Ovary (tissue), 7 donors: ENCODE measurements at regions not wholly inside any gene's neighbourhood (a gene's known extent, or its start where the extent isn't known, plus 50 kb on each side); places are given as distances from the start of the nearest gene placed in this dataset.

Experiments used
- DNase-seq, 5 donors: peaks; one replicate each; pipeline ENCODE4 v3.0.0-alpha.2; 2019 to 2020
- H3K27ac ChIP-seq, 2 donors: fragments of 200-600 bp; one replicate each; pipeline versions ENCODE4 v1.5.1 to v1.8.0; 2019 to 2022
- H3K27me3 ChIP-seq: fragments of 200-600 bp; one replicate; pipeline ENCODE4 v1.8.0; 2022
- H3K36me3 ChIP-seq: fragments of 200-600 bp; sonication (generic); one replicate; pipeline ENCODE4 v1.5.1; 2019
- H3K4me1 ChIP-seq: one replicate; pipeline ENCODE4 v1.8.1; 2013; ENCODE audit warnings: mild to moderate bottlenecking, moderate library complexity; ENCODE audit not compliant: insufficient read depth
- H3K4me3 ChIP-seq: fragments of 200-600 bp; sonication (generic); one replicate; pipeline ENCODE4 v1.5.1; 2017
- H3K9me3 ChIP-seq, 2 donors: fragments of 200-600 bp in 1 of 2; sonication (generic) in 1 of 2; one replicate each; pipeline versions ENCODE4 v1.5.1 to v1.8.1; 2013 to 2019; ENCODE audit warnings: mild to moderate bottlenecking in 1 of 2, moderate library complexity in 1 of 2
- EP300 ChIP-seq: sonication (generic); formaldehyde crosslinking; IDR thresholded peaks from one replicate; pipeline ENCODE4 v1.6.1; 2017; ENCODE audit warnings: antibody characterized with exemption
- POLR2A ChIP-seq: fragments of 450-650 bp; IDR thresholded peaks from one replicate; pipeline ENCODE4 v1.6.1; 2017; ENCODE audit warnings: antibody characterized with exemption, mild to moderate bottlenecking, moderate library complexity
- WGBS, 3 donors: extraction: QIAGEN DNeasy Blood & Tissue Kit in 1 of 3; methylation state at CpG; one replicate each; pipeline versions ENCODE4 v1.1.5 to v1.1.7; 2013 to 2017; 5-methylcytosine and 5-hydroxymethylcytosine counted together
- intact Hi-C, 4 donors: fragments of 100-400 bp; cut with DNase I; formaldehyde crosslinking; loops; one replicate each; pipeline versions ENCODE4 v1.11.0 to v1.15.1; 2022 to 2023
- TF ChIP-seq, protein P1 (sequence below), 3 donors: fragments of 450-650 bp in 2 of 3; fragments of 200-600 bp in 1 of 3; IDR thresholded peaks; one replicate each; pipeline versions ENCODE4 v1.5.1 to v1.8.0; 2016 to 2022; ENCODE audit warnings: antibody characterized with exemption in 3 of 3, mild to moderate bottlenecking in 1 of 3
- donor health status: DM: no; HTN: no; CAD: no; lungs with moderate emphysema.
- donor health status: DM: no; HTN: no; CAD: no.
- donor health status: Bipolar disorder and iron deficiency.
- donor health status: DM: no; HTN: no; CAD: no.
- donor health status: DM: yes; HTN: yes; CAD: no.

DNA sequence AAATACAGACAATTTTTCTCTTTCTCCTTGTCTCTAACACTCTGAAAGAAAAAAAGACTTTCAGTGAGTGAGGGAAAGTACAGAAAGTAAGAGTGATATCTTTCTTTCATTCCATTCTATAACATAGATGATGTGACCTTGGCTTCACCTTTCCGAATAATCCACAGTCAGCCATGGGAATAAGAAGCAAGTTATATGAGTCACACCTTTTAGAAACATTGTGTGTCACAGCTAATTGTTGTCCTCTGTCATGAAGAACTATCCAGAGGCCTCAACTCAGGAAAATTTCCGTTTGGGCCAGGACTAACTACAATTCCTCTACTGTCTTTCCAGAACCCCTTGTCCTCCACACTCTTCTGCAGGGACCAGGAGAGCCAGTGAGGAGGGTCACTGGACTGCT is 209.7 kb upstream of the FAR2 start:
- H3K9me3 ChIP-seq, result no peaks in the 10 kb centered on the region
- intact Hi-C loops, result no loop called here
- 72 to 91% (median 87%) methylated on average over 2 of the region's 2 CpGs for WGBS, 3 donors
- H3K27ac ChIP-seq, result no peak overlapping the region
- H3K36me3 ChIP-seq, result no peaks in the 10 kb centered on the region
- no peak for DNase-seq
- no peaks in the 10 kb centered on the region for H3K4me1 ChIP-seq
- TF ChIP-seq, protein P1, sequence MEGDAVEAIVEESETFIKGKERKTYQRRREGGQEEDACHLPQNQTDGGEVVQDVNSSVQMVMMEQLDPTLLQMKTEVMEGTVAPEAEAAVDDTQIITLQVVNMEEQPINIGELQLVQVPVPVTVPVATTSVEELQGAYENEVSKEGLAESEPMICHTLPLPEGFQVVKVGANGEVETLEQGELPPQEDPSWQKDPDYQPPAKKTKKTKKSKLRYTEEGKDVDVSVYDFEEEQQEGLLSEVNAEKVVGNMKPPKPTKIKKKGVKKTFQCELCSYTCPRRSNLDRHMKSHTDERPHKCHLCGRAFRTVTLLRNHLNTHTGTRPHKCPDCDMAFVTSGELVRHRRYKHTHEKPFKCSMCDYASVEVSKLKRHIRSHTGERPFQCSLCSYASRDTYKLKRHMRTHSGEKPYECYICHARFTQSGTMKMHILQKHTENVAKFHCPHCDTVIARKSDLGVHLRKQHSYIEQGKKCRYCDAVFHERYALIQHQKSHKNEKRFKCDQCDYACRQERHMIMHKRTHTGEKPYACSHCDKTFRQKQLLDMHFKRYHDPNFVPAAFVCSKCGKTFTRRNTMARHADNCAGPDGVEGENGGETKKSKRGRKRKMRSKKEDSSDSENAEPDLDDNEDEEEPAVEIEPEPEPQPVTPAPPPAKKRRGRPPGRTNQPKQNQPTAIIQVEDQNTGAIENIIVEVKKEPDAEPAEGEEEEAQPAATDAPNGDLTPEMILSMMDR (IDR thresholded peaks at IDR 0.05), result no peak
- TF ChIP-seq POLR2A, result no peak
- TF ChIP-seq EP300, result no peak
- no peak overlapping the region for H3K4me3 ChIP-seq
- no peaks in the 10 kb centered on the region for H3K27me3 ChIP-seq

DNA sequence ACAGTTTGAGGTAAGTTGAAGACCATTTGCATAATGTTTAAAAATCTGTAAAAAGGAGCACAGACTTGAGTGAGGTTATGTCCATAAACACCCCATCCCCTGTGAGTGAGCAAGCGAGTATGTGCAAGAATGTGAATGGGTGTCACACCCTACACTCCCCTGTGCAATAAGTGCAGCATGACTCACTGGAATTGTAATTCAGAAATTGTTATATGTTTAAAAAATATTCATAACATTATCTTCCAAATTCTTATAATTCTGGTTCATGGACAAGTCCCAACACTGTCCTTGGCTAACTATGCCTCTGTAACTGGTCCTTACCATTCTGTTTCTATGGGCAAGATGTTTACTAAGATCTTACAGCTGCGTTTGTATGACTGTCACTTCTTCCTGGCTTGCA is 207.8 kb upstream of the FAR2 start:
- no peaks in the 10 kb centered on the region for H3K27me3 ChIP-seq
- TF ChIP-seq POLR2A (no peak), EP300 (no peak)
- TF ChIP-seq, protein P1 (IDR thresholded peaks at IDR 0.05), result no peak
- intact Hi-C loops, result no loop called here
- DNase-seq, result no peak
- no peak overlapping the region for H3K27ac ChIP-seq
- no peak overlapping the region for H3K4me3 ChIP-seq
- whole genome bisulfite sequencing, 3 donors, result 59 to 69% (median 66%) methylated on average over 2 of the region's 2 CpGs
- H3K9me3 ChIP-seq, result no peaks in the 10 kb centered on the region
- no peaks in the 10 kb centered on the region for H3K4me1 ChIP-seq
- H3K36me3 ChIP-seq, result no peaks in the 10 kb centered on the region

DNA sequence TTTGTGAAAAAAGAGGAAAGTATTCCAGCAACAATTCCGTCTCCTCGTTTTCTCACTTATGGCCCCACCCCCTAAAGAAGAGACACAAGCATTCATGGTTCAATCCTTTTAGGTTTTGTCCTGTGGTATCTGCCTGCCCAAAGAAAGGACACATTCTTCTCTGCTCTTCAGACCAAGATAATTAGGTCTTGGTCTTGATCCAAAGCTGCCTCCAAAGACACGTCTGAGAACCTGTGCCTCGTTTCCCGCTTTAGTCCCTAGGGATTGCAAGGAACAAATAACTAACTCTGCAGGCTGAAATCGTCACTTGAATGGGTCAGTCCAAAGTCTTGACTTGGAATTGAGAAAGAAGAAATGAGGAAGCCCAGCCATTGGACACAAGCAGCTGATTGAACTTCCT is 202.7 kb upstream of the FAR2 start:
- H3K36me3 ChIP-seq, result no peaks in the 10 kb centered on the region
- WGBS, 3 donors, result 79 to 83% (median 80%) methylated on average over 6 of the region's 6 CpGs
- no peak for TF ChIP-seq POLR2A
- TF ChIP-seq, protein P1 (IDR thresholded peaks at IDR 0.05), result no peak
- TF ChIP-seq EP300, result no peak
- no peaks in the 10 kb centered on the region for H3K9me3 ChIP-seq
- no peaks in the 10 kb centered on the region for H3K27me3 ChIP-seq
- H3K4me3 ChIP-seq, result no peak overlapping the region
- H3K4me1 ChIP-seq, result no peaks in the 10 kb centered on the region
- intact Hi-C loops, result no loop called here
- DNase-seq, result no peak
- no peak overlapping the region for H3K27ac ChIP-seq

DNA sequence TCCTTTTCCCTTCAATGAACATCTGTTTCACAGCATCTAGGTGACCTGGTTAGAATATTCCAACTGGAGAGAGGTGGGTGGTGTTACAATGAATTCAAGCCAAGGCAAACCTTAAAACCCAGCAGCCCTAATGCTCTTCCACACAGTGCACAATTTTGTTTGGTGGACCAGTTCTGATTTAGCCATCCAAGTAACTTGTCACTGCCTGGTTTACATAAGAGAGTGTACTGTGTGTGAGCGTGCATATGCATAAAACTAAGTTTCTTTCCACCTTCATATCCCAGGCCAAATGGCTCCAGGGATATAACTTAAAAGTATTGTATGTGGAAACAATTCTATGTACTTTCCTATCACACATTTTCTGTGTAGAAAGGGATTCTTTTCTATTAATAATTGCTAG is 200.4 kb upstream of the FAR2 start:
- no peak for DNase-seq
- H3K27ac ChIP-seq, result no peak overlapping the region
- no peak overlapping the region for H3K4me3 ChIP-seq
- no peaks in the 10 kb centered on the region for H3K4me1 ChIP-seq
- H3K36me3 ChIP-seq, result no peaks in the 10 kb centered on the region
- TF ChIP-seq, protein P1 (IDR thresholded peaks at IDR 0.05), result no peak
- TF ChIP-seq POLR2A (no peak), EP300 (no peak)
- 96 to 98% (median 96%) methylated on average over 1 of the region's 1 CpG for WGBS, 3 donors
- H3K9me3 ChIP-seq, result no peaks in the 10 kb centered on the region
- no peaks in the 10 kb centered on the region for H3K27me3 ChIP-seq
- intact Hi-C loops, result no loop called here

DNA sequence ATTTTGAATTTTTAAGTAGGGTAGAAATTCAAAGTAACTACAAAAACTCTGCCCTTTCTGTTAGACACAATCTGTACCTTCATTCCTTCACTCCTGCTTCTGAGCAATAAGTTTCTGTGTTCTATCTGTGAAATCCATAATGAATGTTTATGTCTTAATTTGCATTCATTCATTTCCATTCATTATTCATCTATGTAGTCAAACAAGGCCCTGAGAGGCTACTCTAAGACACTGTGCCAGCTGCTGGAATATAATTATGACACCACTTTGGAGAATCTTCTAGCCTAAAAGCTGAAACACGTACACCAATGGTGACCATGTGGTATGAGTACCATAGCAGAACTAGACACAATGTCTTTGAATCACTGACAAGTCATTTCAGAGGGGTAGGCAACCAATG is 199.9 kb upstream of the FAR2 start:
- TF ChIP-seq, protein P1 (IDR thresholded peaks at IDR 0.05), result no peak
- TF ChIP-seq POLR2A, result no peak
- no peak for TF ChIP-seq EP300
- no peak overlapping the region for H3K4me3 ChIP-seq
- H3K27me3 ChIP-seq, result no peaks in the 10 kb centered on the region
- H3K4me1 ChIP-seq, result no peaks in the 10 kb centered on the region
- WGBS, 3 donors, result 92 to 97% (median 95%) methylated on average over 1 of the region's 1 CpG
- intact Hi-C loops, result no loop called here
- H3K27ac ChIP-seq, result no peak overlapping the region
- DNase-seq, result no peak
- H3K9me3 ChIP-seq, result no peaks in the 10 kb centered on the region
- no peaks in the 10 kb centered on the region for H3K36me3 ChIP-seq
